HG03457 (cell line): ENCODE measurements at regions not wholly inside any gene's neighbourhood (a gene's known extent, or its start where the extent isn't known, plus 50 kb on each side); places are given as distances from the start of the nearest gene placed in this dataset.
"Not testable (repeated sequence)": the region's sequence is repeated elsewhere in the genome, so short reads cannot be mapped to it uniquely, and the experiment has no call there.

Experiments
- ATAC-seq: cut with Tn5 transposase; IDR thresholded peaks from one replicate; pipeline ENCODE4 v1.9.1; 2021; ENCODE audit warnings: moderate number of reproducible peaks; ENCODE audit not compliant: unreplicated experiment

- no peak for ATAC-seq
Observed at GRCh38 chr1:101522486-101522885, 285.7 kb downstream of the S1PR1 start.

GRCh38 chr1:101526813-101527212, 290.0 kb downstream of the S1PR1 start:
- no peak for ATAC-seq

GRCh38 chr1:101532377-101532776, 295.6 kb downstream of the S1PR1 start:
- ATAC-seq: no peak

GRCh38 chr1:101540161-101540560, 303.3 kb downstream of the S1PR1 start:
- ATAC-seq: no peak

- ATAC-seq: no peak
Observed at GRCh38 chr1:101546885-101547284, 310.1 kb downstream of the S1PR1 start.

GRCh38 chr1:101547357-101547756, 310.5 kb downstream of the S1PR1 start:
- no peak for ATAC-seq

GRCh38 chr1:101548376-101548775, 311.6 kb downstream of the S1PR1 start:
- no peak for ATAC-seq

- no peak for ATAC-seq
Observed at GRCh38 chr1:101550581-101550980, 313.8 kb downstream of the S1PR1 start.

- ATAC-seq: no peak
Observed at GRCh38 chr1:101566883-101567538, 330.2 kb downstream of the S1PR1 start.

- ATAC-seq: peak; percentile 87
Observed at GRCh38 chr1:101567582-101568189, 330.9 kb downstream of the S1PR1 start.

GRCh38 chr1:101587741-101588140, 350.9 kb downstream of the S1PR1 start:
- ATAC-seq: no peak

GRCh38 chr1:101588677-101589076, 351.9 kb downstream of the S1PR1 start:
- no peak for ATAC-seq

GRCh38 chr1:101592845-101593244, 356.0 kb downstream of the S1PR1 start:
- ATAC-seq: no peak

- no peak for ATAC-seq
Observed at GRCh38 chr1:101595881-101596374, 359.1 kb downstream of the S1PR1 start.

GRCh38 chr1:101600615-101601014, 363.8 kb downstream of the S1PR1 start:
- not testable (repeated sequence) for ATAC-seq

GRCh38 chr1:101603726-101604125, 366.9 kb downstream of the S1PR1 start:
- ATAC-seq: no peak

- ATAC-seq: no peak
Observed at GRCh38 chr1:101605878-101606277, 369.1 kb downstream of the S1PR1 start.

GRCh38 chr1:101613546-101613945, 376.7 kb downstream of the S1PR1 start:
- ATAC-seq: no peak

- ATAC-seq: no peak
Observed at GRCh38 chr1:101618900-101619299, 377.8 kb downstream of the OLFM3 start.

- no peak for ATAC-seq
Observed at GRCh38 chr1:101632548-101633272, 364.0 kb downstream of the OLFM3 start.

GRCh38 chr1:101645810-101646209, 350.9 kb downstream of the OLFM3 start:
- no peak for ATAC-seq

- ATAC-seq: no peak
Observed at GRCh38 chr1:101652484-101652883, 344.2 kb downstream of the OLFM3 start.
